ENCODE measurements at regions not wholly inside any gene's neighbourhood (a gene's known extent, or its start where the extent isn't known, plus 50 kb on each side); places are given as distances from the start of the nearest gene placed in this dataset.
"Not testable (repeated sequence)": the region's sequence is repeated elsewhere in the genome, so short reads cannot be mapped to it uniquely, and the experiment has no call there.

- no peak for DNase-seq
These were observed 263.7 kb downstream of the CEMIP2 start for GRCh38 chr9:71504636-71505035.

GRCh38 chr9:71498691-71499090 is 269.6 kb downstream of the CEMIP2 start:
- DNase-seq = no peak

GRCh38 chr9:71490810-71491209 is 277.5 kb downstream of the CEMIP2 start:
- DNase-seq = no peak

- no peak for DNase-seq
These were observed 281.3 kb downstream of the CEMIP2 start for GRCh38 chr9:71487061-71487460.

- no peak for DNase-seq
These were observed 283.0 kb downstream of the CEMIP2 start for GRCh38 chr9:71485326-71485725.

- DNase-seq = no peak
These were observed 284.9 kb downstream of the CEMIP2 start for GRCh38 chr9:71483436-71483835.

- DNase-seq = no peak
These were observed 288.7 kb downstream of the CEMIP2 start for GRCh38 chr9:71479621-71480020.

- DNase-seq = no peak
These were observed 295.9 kb downstream of the CEMIP2 start for GRCh38 chr9:71472400-71472799.

- no peak for DNase-seq
These were observed 302.9 kb downstream of the CEMIP2 start for GRCh38 chr9:71465392-71465791.

GRCh38 chr9:71459082-71459481 is 309.2 kb downstream of the CEMIP2 start:
- DNase-seq = no peak

GRCh38 chr9:71446473-71447411 is 321.6 kb downstream of the CEMIP2 start:
- no peak for DNase-seq

GRCh38 chr9:71446106-71446472 is 322.2 kb downstream of the CEMIP2 start:
- DNase-seq = no peak

GRCh38 chr9:71442937-71443336 is 321.5 kb upstream of the TRPM3 start:
- no peak for DNase-seq

GRCh38 chr9:71441266-71441665 is 319.8 kb upstream of the TRPM3 start:
- no peak for DNase-seq

- DNase-seq = no peak
These were observed 310.5 kb upstream of the TRPM3 start for GRCh38 chr9:71431931-71432330.

- not testable (repeated sequence) for DNase-seq
These were observed 285.9 kb upstream of the TRPM3 start for GRCh38 chr9:71407341-71407740.

- no peak for DNase-seq
These were observed 281.7 kb upstream of the TRPM3 start for GRCh38 chr9:71403106-71403505.

- no peak for DNase-seq
These were observed 271.6 kb upstream of the TRPM3 start for GRCh38 chr9:71393005-71393404.

- DNase-seq = no peak
These were observed 262.9 kb upstream of the TRPM3 start for GRCh38 chr9:71384343-71384742.

- no peak for DNase-seq
These were observed 262.0 kb upstream of the TRPM3 start for GRCh38 chr9:71383308-71383940.

GRCh38 chr9:71368157-71368556 is 246.7 kb upstream of the TRPM3 start:
- DNase-seq = no peak

- no peak for DNase-seq
These were observed 242.9 kb upstream of the TRPM3 start for GRCh38 chr9:71364186-71364955.

- no peak for DNase-seq
These were observed 242.0 kb upstream of the TRPM3 start for GRCh38 chr9:71363286-71363961.
